GM19467 (cell line): ENCODE measurements at regions not wholly inside any gene's neighbourhood (a gene's known extent, or its start where the extent isn't known, plus 50 kb on each side); places are given as distances from the start of the nearest gene placed in this dataset.
"Not testable (repeated sequence)": the region's sequence is repeated elsewhere in the genome, so short reads cannot be mapped to it uniquely, and the experiment has no call there.

Source experiments
- ATAC-seq: cut with Tn5 transposase; IDR thresholded peaks from one replicate; pipeline ENCODE4 v1.9.1; 2021; ENCODE audit warnings: mild to moderate bottlenecking, moderate library complexity; ENCODE audit not compliant: unreplicated experiment

GRCh38 chr1:31510853-31511789 is 65.2 kb upstream of the TINAGL1 start:
- no peak for ATAC-seq

GRCh38 chr1:31511848-31512615 is 64.3 kb upstream of the TINAGL1 start:
- no peak for ATAC-seq

GRCh38 chr1:31514117-31514516 is 62.2 kb upstream of the TINAGL1 start:
- ATAC-seq = no peak

- ATAC-seq = no peak
These were observed 61.1 kb upstream of the TINAGL1 start for GRCh38 chr1:31515056-31515775.

GRCh38 chr1:31515936-31516335 is 60.4 kb upstream of the TINAGL1 start:
- no peak for ATAC-seq

GRCh38 chr1:31517301-31517700 is 59.0 kb upstream of the TINAGL1 start:
- no peak for ATAC-seq

- not testable (repeated sequence) for ATAC-seq
These were observed 58.3 kb upstream of the TINAGL1 start for GRCh38 chr1:31517986-31518385.

- no peak for ATAC-seq
These were observed 54.4 kb upstream of the TINAGL1 start for GRCh38 chr1:31521761-31522555.

GRCh38 chr1:31522556-31522845 is 53.8 kb upstream of the TINAGL1 start:
- no peak for ATAC-seq

- ATAC-seq = no peak
These were observed 53.3 kb upstream of the TINAGL1 start for GRCh38 chr1:31523012-31523411.

GRCh38 chr1:31523769-31524168 is 52.5 kb upstream of the TINAGL1 start:
- ATAC-seq = no peak

GRCh38 chr1:31524186-31524901 is 52.0 kb upstream of the TINAGL1 start:
- ATAC-seq = no peak
